Brain microvascular endothelial cell (primary cell): ENCODE measurements at regions not wholly inside any gene's neighbourhood (a gene's known extent, or its start where the extent isn't known, plus 50 kb on each side); places are given as distances from the start of the nearest gene placed in this dataset.
"Not testable (repeated sequence)": the region's sequence is repeated elsewhere in the genome, so short reads cannot be mapped to it uniquely, and the experiment has no call there.

Experiments
- DNase-seq: peaks from one replicate; pipeline ENCODE4 v3.0.0-alpha.2; 2020
- H3K27ac ChIP-seq: fragments of 250-450 bp; sonication (Bioruptor Pico); 2 replicates; pipeline ENCODE4 v1.5.1; 2020; ENCODE audit warnings: mild to moderate bottlenecking, moderate library complexity
- H3K27me3 ChIP-seq: fragments of 250-450 bp; sonication (Bioruptor Pico); replicated peaks from 2 replicates; pipeline ENCODE4 v1.5.1; 2020; ENCODE audit warnings: mild to moderate bottlenecking
- H3K36me3 ChIP-seq: fragments of 250-450 bp; sonication (Bioruptor Pico); replicated peaks from 2 replicates; pipeline ENCODE4 v1.5.1; 2020; ENCODE audit warnings: mild to moderate bottlenecking
- H3K4me3 ChIP-seq: 2 replicates; pipeline ENCODE4 v1.5.1; 2011; ENCODE audit warnings: low read depth, mild to moderate bottlenecking, control low read depth, low read length, moderate library complexity
- CTCF ChIP-seq: IDR thresholded peaks from 2 replicates; pipeline ENCODE4 v1.5.1; 2011; ENCODE audit warnings: low read depth, mild to moderate bottlenecking, moderate library complexity, low read length, control low read depth, inconsistent platforms; ENCODE audit errors: missing control alignments
- in situ Hi-C: cut with HindIII; loops from 2 replicates; pipeline ENCODE4 v1.10.0; 2017; ENCODE audit warnings: low sequenced_read_pairs, low pct_ligation_motif_present

DNA sequence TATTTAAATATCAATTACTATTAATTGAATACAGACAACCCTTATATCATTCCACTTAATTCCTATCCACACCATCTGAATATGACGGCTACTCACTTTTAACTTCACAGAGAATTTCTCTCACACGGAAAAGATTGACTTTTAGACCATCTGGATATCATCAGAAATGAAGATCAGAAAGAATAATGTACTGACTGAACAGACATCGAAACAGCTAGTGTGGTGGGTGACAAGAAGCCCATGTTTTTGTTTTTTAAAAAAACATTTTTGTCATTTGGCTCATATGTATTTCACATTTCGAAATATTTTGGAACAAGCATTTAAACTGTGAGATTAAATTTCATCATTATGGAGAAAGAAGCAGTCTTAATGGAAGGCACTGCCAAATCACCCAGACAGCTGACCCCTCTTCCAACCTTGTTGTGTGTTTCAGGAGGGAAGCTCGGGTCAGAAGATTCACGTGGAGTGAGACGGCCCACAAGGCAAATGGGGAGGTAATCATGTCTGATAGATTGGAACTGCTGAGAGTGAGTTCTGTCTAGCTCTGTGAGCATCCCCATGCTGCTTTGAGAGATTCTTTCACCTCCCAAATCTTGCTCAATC lies 204.2 kb upstream of the RASGEF1B start:
- Histone ChIP-seq H3K27ac (no peak overlapping the region), H3K27me3 (no peaks in the 10 kb centered on the region), H3K4me3 (no peak overlapping the region), H3K36me3 (no peaks in the 10 kb centered on the region)
- in situ Hi-C loops = no loop called here
- no peak for DNase-seq
- no peak for TF ChIP-seq CTCF

GRCh38 chr4:81673961-81674360 lies 202.3 kb upstream of the RASGEF1B start:
- Histone ChIP-seq H3K36me3 (no peaks in the 10 kb centered on the region), H3K27ac (no peak overlapping the region), H3K4me3 (no peak overlapping the region), H3K27me3 (no peaks in the 10 kb centered on the region)
- in situ Hi-C loops = no loop called here
- no peak for DNase-seq
- TF ChIP-seq CTCF = no peak

- H3K27me3 ChIP-seq, H3K27ac ChIP-seq, in situ Hi-C loops, H3K4me3 ChIP-seq, DNase-seq, H3K36me3 ChIP-seq: not testable (repeated sequence)
Measured at GRCh38 chr4:81668328-81668727, 196.6 kb upstream of the RASGEF1B start.

DNA sequence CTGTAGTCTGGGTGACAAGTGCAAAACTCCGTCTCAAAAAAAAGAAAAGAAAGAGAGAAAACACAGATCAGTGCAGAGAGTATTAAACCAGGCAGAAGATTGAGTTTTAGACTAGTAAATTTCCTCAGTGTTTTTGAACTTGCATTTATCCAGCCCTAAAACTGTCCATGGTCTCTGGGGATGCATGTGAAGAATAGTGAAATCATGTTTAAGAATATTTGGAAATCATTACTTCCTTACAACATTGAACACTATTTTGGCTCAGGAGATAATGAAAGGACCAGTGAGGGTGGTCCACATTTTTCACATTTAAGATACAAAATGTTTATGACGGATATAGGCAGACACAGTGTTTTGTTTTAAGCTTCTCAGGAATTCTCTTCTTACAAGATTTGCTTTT lies 195.8 kb upstream of the RASGEF1B start:
- in situ Hi-C loops = no loop called here
- Histone ChIP-seq H3K27me3 (no peaks in the 10 kb centered on the region), H3K27ac (no peak overlapping the region), H3K4me3 (no peak overlapping the region), H3K36me3 (no peaks in the 10 kb centered on the region)
- DNase-seq = no peak
- no peak for TF ChIP-seq CTCF

- Histone ChIP-seq H3K27ac (no peak overlapping the region), H3K4me3 (no peak overlapping the region), H3K27me3 (no peaks in the 10 kb centered on the region), H3K36me3 (no peaks in the 10 kb centered on the region)
- in situ Hi-C loops = no loop called here
- DNase-seq = no peak
- TF ChIP-seq CTCF = no peak
Measured at GRCh38 chr4:81666491-81666890, 194.8 kb upstream of the RASGEF1B start.

DNA sequence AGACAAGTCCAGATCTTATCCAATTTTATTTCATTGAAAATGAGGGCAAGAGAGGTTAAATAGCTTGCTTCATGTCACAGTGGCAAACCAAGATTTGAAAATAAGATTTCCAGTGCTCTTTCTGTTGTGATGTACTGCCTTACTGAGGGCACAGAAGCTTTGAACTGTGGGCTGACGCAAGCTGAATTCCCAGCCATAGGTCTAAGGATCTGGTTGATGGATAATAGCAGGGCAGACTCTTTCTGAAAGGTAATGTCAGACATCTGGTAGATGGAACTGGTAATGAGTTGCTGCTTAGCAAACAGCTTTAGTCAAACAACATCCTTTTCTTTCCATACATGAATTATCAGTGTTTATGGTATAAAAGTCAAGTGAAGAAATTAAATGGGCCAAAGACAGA lies 193.9 kb upstream of the RASGEF1B start:
- H3K36me3 ChIP-seq = no peaks in the 10 kb centered on the region
- in situ Hi-C loops = no loop called here
- DNase-seq = no peak
- no peak for TF ChIP-seq CTCF
- H3K27me3 ChIP-seq = no peaks in the 10 kb centered on the region
- H3K4me3 ChIP-seq = no peak overlapping the region
- no peak overlapping the region for H3K27ac ChIP-seq
